ENCODE measurements at regions not wholly inside any gene's neighbourhood (a gene's known extent, or its start where the extent isn't known, plus 50 kb on each side); places are given as distances from the start of the nearest gene placed in this dataset.

GRCh38 chr20:57056651-57057050 lies 209.8 kb downstream of the BMP7 start:
- no peak for DNase-seq (ENCODE audit: low read depth)

DNA sequence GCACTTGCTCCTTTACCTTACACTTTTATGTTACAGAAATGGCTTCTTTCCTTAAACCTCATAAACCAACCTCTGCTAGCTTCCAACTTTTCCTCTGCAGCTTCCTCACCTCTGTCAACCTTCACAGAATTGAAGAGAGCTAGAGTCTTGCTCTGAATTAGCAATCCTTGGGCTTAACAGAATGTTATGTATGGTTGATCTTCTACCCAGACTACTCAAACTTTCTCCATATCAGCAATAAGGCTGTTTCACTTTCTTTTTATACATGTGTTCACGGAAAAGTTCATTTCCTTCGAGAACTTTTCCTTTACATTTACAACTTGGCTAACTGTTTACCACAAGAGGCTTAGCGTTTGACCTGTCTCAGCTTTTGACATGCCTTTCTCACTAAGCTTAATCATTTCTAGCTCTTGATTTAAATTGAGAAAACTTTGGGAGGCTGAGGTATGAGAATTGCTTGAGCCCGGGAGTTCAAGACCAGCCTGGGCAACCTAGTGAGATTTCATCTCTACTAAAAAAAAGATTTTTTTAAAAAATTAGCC lies 207.3 kb downstream of the BMP7 start:
- no peak for DNase-seq (ENCODE audit: low read depth)

- no peak for DNase-seq (ENCODE audit: low read depth)
These were observed 205.9 kb downstream of the BMP7 start for GRCh38 chr20:57060407-57061050.

GRCh38 chr20:57061051-57061900 lies 205.2 kb downstream of the BMP7 start:
- DNase-seq (ENCODE audit: low read depth) = no peak

DNA sequence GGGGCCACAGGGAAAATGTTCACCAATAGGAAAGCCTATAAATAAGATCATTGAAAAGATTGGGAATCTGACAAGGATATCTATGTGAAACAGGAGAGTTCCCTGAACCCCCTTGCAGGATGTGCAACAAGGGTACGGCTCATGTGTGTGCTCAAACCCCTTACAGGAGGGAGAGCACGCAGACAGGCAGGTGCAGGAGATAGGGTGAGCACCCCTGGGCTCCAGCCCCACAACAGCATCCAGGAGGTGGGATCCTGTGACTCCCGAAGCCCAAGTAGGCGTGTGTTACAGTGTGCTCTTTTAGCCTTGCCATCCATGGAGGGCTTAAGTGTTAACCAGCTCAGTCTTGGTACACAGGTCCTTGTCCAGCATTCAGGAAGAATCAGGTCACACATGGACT lies 204.2 kb downstream of the BMP7 start:
- DNase-seq (ENCODE audit: low read depth) = no peak

- no peak for DNase-seq (ENCODE audit: low read depth)
These were observed 203.7 kb downstream of the BMP7 start for GRCh38 chr20:57062696-57063270.

DNA sequence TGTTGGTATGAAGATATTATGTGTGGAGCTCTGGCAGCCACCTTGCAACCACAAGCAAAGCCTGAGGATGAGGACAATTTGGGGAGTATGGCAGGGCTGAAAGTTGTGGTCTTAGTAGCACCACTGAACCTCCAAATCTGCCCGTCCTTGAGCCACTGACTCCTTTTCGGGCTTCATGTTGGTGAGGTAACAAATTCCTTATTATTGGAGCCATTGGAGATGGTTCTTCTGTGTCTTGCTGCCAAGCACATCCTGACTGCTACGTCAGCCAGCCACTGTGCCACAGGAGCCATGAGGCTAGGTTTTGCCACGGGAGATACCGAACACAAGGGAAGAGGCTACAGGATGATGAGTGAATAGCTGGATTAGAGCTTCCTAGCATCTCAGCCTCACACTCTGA lies 201.6 kb downstream of the BMP7 start:
- no peak for DNase-seq (ENCODE audit: low read depth)

- DNase-seq (ENCODE audit: low read depth) = no peak
These were observed 200.8 kb downstream of the BMP7 start for GRCh38 chr20:57065646-57066045.

- DNase-seq (ENCODE audit: low read depth) = no peak
These were observed 200.1 kb downstream of the BMP7 start for GRCh38 chr20:57066126-57066900.

DNA sequence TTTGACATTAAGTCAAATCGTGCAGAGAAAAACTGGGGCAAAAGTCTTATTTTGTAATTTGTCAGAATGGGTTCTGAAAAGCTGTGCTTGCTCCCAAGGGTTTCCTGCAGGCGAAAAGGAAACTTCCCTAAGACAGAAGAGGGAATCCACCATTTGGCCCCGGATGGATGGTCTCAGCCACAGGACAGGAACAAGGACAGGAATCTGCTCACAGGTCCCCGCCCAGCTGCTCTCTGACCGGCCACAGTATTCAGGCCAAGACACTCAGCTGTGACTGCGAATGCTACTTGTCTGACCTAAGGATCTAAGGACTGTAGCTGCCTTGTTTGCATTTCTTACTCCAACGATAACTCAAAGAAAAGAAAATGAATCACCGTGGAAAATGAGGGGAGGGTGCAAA lies 197.0 kb downstream of the BMP7 start:
- DNase-seq (ENCODE audit: low read depth) = no peak

DNA sequence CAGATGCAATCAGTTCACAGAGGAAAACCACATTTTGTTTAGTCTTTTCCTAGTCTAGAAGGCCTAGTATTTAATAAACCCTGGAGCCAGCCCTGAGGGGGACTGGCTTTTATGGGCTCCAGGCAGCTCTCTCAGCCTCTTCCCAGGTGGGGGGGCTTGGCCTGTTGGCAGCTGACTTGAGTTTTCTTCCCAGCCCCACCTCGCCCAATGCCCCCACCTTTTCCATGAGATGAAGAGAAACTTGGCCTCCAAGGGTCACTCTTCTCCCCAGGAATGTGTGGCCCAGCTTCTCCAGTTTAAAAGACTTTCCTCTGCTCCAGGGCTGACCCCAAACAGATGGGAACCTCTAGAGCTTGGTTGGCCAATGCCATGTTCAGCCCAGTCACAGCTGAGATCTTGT lies 196.1 kb downstream of the BMP7 start:
- no peak for DNase-seq (ENCODE audit: low read depth)

DNA sequence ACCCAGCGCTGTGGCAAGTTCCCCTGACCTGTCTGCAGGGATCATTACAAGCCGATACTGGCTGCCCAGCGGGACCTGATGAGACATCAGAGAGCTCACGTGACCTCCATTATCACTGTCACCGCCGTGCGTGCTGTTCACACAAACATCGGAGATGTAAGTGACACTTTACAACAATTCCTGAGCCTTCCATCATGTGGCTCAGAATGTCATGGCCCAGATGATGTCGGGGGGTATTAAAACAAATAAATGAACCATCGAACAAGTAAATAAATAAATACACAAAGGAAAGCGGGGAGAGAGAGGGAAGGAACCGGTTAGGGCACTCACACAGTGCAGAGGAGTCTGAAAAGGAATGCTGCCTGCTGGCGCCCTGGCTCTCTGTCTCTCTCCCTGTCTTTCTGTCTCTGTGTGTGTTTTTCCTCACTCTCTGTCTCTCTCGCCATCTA lies 195.1 kb downstream of the BMP7 start:
- DNase-seq (ENCODE audit: low read depth) = no peak

GRCh38 chr20:57071954-57072583 lies 194.4 kb downstream of the BMP7 start:
- no peak for DNase-seq (ENCODE audit: low read depth)

DNA sequence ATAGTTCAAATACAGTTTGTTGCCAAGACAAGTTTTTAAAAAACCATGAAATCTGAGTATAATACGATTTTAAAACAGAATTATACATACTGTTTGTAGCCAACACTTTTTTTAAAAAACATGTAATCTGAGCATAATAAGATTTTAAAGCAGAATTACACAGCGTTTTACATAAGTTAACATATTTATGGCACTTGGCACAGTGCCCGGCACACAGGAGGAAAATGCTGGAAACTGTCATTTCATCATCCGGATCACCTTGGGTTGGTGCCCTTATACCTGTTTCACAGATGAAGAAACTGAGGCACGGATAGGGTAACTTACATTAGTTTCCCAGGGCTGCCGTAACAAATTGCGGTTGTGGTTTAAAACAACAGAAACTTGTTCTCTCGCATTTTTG lies 193.0 kb downstream of the BMP7 start:
- DNase-seq (ENCODE audit: low read depth) = no peak

GRCh38 chr20:57074386-57074785 lies 192.1 kb downstream of the BMP7 start:
- DNase-seq (ENCODE audit: low read depth) = no peak

DNA sequence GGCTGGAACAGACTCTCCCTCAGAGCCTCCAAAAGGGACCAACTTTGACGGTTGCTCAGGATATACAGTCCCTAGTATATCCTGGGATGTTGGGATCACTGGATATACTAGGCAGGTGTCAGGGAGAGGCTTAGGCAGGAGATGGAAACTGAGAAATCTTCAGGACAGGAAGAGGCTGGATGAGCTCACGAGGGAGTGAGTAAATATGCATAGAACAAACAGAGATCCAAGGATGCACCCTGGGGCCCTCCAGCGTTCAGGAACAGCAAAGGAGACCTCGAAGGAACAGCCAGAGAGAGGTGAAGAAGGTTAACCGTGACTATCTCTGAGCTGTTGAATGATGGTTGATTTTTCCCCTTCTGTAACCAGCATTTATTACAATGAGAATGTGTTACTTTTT lies 191.3 kb downstream of the BMP7 start:
- no peak for DNase-seq (ENCODE audit: low read depth)

- DNase-seq (ENCODE audit: low read depth) = no peak
These were observed 190.8 kb downstream of the BMP7 start for GRCh38 chr20:57075603-57076002.

DNA sequence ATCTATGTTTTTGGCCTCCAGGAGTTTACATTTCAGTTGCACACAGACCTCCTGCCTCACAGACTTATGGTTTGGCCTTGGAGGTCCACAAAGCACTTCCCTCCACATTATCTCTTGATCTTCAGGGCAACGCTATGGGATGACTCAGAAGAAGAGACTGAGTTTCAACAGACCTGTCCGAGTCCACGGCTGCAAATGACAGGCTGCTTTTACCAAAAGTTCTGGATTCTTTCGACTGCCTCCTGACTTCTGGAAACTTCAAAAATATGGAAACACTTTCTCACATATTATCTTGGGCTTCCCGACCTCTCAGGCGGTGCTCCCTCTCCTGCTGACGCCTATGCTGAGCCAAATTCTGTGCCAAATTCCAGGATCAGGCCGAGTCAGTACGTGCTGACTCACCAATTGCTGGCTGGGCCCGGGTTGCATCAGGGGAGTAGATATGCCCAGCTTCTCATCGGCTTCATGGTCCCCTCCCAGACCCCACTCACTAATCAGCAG lies 190.2 kb downstream of the BMP7 start:
- no peak for DNase-seq (ENCODE audit: low read depth)

DNA sequence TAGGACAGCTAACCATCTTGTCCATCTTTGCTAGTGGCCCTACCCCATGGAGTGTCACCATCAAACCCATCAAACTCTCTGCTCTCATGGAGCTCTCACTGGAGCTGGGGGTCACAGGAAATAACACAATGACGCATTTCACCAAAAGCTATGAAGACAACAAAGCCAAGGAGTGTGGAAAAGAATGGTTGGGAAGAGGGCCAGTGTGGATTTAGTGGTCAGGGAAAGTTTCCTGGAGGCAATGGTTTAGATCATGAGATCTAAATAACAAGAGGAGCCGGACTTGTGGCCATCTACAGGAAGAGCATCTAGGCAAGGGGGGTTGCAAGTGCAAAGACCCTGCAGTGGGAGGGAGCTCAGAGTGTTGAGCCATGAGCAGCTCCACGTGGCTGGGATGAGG lies 189.5 kb downstream of the BMP7 start:
- no peak for DNase-seq (ENCODE audit: low read depth)

- no peak for DNase-seq (ENCODE audit: low read depth)
These were observed 188.3 kb downstream of the BMP7 start for GRCh38 chr20:57078116-57078515.
